Cardiac fibroblast (primary cell): ENCODE measurements at regions not wholly inside any gene's neighbourhood (a gene's known extent, or its start where the extent isn't known, plus 50 kb on each side); places are given as distances from the start of the nearest gene placed in this dataset.

Source experiments
- DNase-seq, 2 donors: peaks; one replicate each; pipeline versions ENCODE4 v3.0.0 to v3.0.0-alpha.2; 2010; ENCODE audit warnings: low read depth in 2 of 2
- H3K4me3 ChIP-seq, 2 donors: replicated peaks in 1 of 2; 1 replicate in 1 of 2; 2 replicates in 1 of 2; pipeline ENCODE4 v1.5.1; 2011; ENCODE audit warnings: low read depth in 2 of 2, low read length in 2 of 2, mild to moderate bottlenecking in 2 of 2, moderate library complexity in 1 of 2
- TF ChIP-seq, protein P1 (sequence below): IDR thresholded peaks from one replicate; pipeline ENCODE4 v1.5.1; 2011; ENCODE audit warnings: low read depth, mild to moderate bottlenecking, low read length, inconsistent platforms

GRCh38 chr2:18848646-18849045 lies 259.3 kb upstream of the NT5C1B start:
- no peak overlapping the region for H3K4me3 ChIP-seq
- no peak for DNase-seq
- TF ChIP-seq, protein P1, sequence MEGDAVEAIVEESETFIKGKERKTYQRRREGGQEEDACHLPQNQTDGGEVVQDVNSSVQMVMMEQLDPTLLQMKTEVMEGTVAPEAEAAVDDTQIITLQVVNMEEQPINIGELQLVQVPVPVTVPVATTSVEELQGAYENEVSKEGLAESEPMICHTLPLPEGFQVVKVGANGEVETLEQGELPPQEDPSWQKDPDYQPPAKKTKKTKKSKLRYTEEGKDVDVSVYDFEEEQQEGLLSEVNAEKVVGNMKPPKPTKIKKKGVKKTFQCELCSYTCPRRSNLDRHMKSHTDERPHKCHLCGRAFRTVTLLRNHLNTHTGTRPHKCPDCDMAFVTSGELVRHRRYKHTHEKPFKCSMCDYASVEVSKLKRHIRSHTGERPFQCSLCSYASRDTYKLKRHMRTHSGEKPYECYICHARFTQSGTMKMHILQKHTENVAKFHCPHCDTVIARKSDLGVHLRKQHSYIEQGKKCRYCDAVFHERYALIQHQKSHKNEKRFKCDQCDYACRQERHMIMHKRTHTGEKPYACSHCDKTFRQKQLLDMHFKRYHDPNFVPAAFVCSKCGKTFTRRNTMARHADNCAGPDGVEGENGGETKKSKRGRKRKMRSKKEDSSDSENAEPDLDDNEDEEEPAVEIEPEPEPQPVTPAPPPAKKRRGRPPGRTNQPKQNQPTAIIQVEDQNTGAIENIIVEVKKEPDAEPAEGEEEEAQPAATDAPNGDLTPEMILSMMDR: no peak

- H3K4me3 ChIP-seq: no peak overlapping the region
- DNase-seq: peak in 1 of 2 donors; percentile 82
- TF ChIP-seq, protein P1: no peak
These were observed 256.6 kb upstream of the NT5C1B start for GRCh38 chr2:18845854-18846445.

GRCh38 chr2:18842836-18843235 lies 253.5 kb upstream of the NT5C1B start:
- H3K4me3 ChIP-seq: no peak overlapping the region
- TF ChIP-seq, protein P1: no peak
- no peak for DNase-seq

DNA sequence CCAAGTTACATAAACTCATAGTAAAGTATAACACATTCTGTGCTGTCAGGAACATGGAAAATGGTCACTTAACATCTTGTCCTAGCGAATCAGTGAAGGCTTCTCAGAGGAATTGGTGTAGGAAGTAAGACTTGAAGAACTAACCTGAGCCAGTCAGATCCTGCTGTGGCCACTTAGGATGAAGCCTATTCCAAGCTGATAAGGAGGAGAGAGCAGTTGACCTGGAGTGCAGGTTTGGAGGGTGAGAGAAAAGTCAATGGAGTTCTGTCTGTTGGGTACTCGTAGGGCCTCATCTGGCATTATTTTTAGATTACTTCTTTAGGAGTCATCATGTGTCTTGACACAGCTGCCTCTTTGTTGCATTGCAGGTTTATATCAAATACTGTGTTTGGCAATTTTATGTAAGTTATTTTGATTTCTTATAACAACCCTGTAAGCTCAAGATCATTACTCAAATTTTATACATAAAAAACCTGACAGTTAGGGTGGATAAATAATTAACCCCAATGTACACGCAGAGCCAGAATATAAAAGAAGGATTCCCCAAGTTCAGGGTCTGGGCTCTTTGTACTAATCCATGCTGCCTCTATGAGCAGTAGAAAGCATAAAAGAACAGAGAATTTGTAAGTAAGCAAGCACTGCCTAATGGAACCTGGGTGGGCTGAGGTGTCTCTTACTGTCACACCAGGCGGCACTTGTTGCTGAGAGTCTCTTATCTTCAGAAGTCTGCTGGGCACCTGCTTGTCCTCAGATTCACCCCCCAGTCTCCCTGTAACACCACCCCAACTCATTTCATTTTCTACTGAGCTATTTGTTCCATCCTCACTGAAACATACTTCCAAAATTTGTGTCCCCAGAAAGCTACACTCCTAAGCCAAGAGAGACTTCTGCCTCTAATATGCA lies 252.1 kb upstream of the NT5C1B start:
- TF ChIP-seq, protein P1: no peak
- DNase-seq: no peak
- H3K4me3 ChIP-seq: no peak overlapping the region

- TF ChIP-seq, protein P1: no peak
- no peak overlapping the region for H3K4me3 ChIP-seq
- no peak for DNase-seq
These were observed 247.9 kb upstream of the NT5C1B start for GRCh38 chr2:18837240-18837639.

- no peak overlapping the region for H3K4me3 ChIP-seq
- TF ChIP-seq, protein P1: no peak
- DNase-seq: no peak
These were observed 247.1 kb upstream of the NT5C1B start for GRCh38 chr2:18836436-18836835.
